SU-DHL-6 (cell line): ENCODE measurements at regions not wholly inside any gene's neighbourhood (a gene's known extent, or its start where the extent isn't known, plus 50 kb on each side); places are given as distances from the start of the nearest gene placed in this dataset.

Experiments
- EZH2phosphoT487 ChIP-seq: fragments of 200-600 bp; sonication (generic), shearing (Covaris generic); conservative IDR thresholded peaks from 2 replicates; pipeline ENCODE4 v1.6.1; 2018; ENCODE audit warnings: mild to moderate bottlenecking, antibody characterized with exemption, low read length, moderate library complexity, mixed read lengths
- TF ChIP-seq, protein P1 (sequence below): fragments of 200-600 bp; sonication (generic); IDR thresholded peaks from one replicate; pipeline ENCODE4 v1.5.1; 2017; ENCODE audit warnings: antibody characterized with exemption, mild to moderate bottlenecking, low read length, moderate library complexity; ENCODE audit not compliant: insufficient read depth, poor library complexity, severe bottlenecking

DNA sequence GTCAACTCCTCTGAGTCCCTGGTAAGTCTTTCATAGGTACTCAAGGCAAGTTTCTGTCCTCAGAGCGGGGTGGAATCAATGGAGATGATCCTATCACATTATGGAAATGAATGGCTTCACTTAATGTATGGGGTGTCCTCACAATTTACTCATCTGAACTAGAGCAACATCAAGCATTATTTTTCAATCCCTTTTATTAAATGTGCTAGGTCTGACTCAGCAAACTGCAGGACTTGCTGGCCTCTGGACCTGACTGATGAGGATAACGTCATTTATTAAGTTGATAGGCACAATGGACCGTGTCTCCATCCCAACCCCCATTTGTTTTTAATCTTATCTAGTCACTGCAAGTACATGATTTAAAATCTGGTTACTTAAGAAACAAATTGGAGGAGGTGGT, 259.2 kb downstream of the NUF2 start:
- TF ChIP-seq, protein P1, sequence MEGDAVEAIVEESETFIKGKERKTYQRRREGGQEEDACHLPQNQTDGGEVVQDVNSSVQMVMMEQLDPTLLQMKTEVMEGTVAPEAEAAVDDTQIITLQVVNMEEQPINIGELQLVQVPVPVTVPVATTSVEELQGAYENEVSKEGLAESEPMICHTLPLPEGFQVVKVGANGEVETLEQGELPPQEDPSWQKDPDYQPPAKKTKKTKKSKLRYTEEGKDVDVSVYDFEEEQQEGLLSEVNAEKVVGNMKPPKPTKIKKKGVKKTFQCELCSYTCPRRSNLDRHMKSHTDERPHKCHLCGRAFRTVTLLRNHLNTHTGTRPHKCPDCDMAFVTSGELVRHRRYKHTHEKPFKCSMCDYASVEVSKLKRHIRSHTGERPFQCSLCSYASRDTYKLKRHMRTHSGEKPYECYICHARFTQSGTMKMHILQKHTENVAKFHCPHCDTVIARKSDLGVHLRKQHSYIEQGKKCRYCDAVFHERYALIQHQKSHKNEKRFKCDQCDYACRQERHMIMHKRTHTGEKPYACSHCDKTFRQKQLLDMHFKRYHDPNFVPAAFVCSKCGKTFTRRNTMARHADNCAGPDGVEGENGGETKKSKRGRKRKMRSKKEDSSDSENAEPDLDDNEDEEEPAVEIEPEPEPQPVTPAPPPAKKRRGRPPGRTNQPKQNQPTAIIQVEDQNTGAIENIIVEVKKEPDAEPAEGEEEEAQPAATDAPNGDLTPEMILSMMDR, result no peak
- no peak for TF ChIP-seq EZH2phosphoT487
